IMR-90 (cell line): ENCODE measurements at regions not wholly inside any gene's neighbourhood (a gene's known extent, or its start where the extent isn't known, plus 50 kb on each side); places are given as distances from the start of the nearest gene placed in this dataset.

Experiments used
- ATAC-seq: fragments of 200-7000 bp; cut with Tn5 transposase; 2 replicates; pipeline ENCODE4 v1.9.1; 2020; ENCODE audit warnings: low read depth, mild to moderate bottlenecking, moderate library complexity
- BruUV-seq: library from RNA; stranded (reverse); fragments of 400-500 nt; replicated peaks from 2 replicates; lab custom pipeline; 2021; lab: Mats Ljungman, UMichigan
- CTCF ChIA-PET: fragments of 300-600 bp; formaldehyde crosslinking; extraction: SDS; loops from one replicate; lab custom pipeline; 2021; ENCODE audit warnings: antibody characterized with exemption; lab: Yijun Ruan, JAX
- POLR2A ChIA-PET: fragments of 300-600 bp; sonication (Branson Sonifier 250); formaldehyde crosslinking; loops from one replicate; lab custom pipeline; 2022; ENCODE audit warnings: antibody characterized with exemption; ENCODE audit not compliant: unreplicated experiment; lab: Charles Lee
- DNase-seq: peaks from one replicate; pipeline ENCODE4 v3.0.0; 2013
- H2AFZ ChIP-seq: replicated peaks from 2 replicates; pipeline ENCODE3; 2013; ENCODE audit warnings: low read length, mild to moderate bottlenecking; ENCODE audit not compliant: poor library complexity
- H2AK5ac ChIP-seq: 2 replicates; pipeline ENCODE4 v1.6.1; 2013; ENCODE audit warnings: low read depth, low read length, inconsistent platforms
- H2AK9ac ChIP-seq: replicated peaks from 2 replicates; pipeline ENCODE3; 2013; ENCODE audit warnings: mild to moderate bottlenecking, low read depth, low read length, moderate library complexity; ENCODE audit not compliant: poor library complexity
- H2BK120ac ChIP-seq: 2 replicates; pipeline ENCODE4 v1.6.1; 2013; ENCODE audit warnings: low read depth, low read length, inconsistent platforms
- H2BK15ac ChIP-seq: 3 replicates; pipeline ENCODE4 v1.6.1; 2013; ENCODE audit warnings: low read depth, low read length, inconsistent platforms
- H2BK20ac ChIP-seq: 2 replicates; pipeline ENCODE4 v1.6.1; 2013; ENCODE audit warnings: low read depth, mild to moderate bottlenecking, inconsistent platforms, low read length, moderate library complexity
- H2BK5ac ChIP-seq: 2 replicates; pipeline ENCODE4 v1.6.1; 2013; ENCODE audit warnings: mild to moderate bottlenecking, low read depth, low read length, inconsistent platforms; ENCODE audit not compliant: poor library complexity, severe bottlenecking
- H3K14ac ChIP-seq: replicated peaks from 2 replicates; pipeline ENCODE4 v1.6.1; 2013; ENCODE audit warnings: low read depth, low read length, inconsistent platforms
- H3K18ac ChIP-seq: 2 replicates; pipeline ENCODE4 v1.6.1; 2013; ENCODE audit warnings: low read depth, low read length, control low read depth
- H3K23ac ChIP-seq: 2 replicates; pipeline ENCODE4 v1.6.1; 2013; ENCODE audit warnings: low read depth, low read length, inconsistent platforms
- H3K27ac ChIP-seq: 2 replicates; pipeline ENCODE4 v1.5.1; 2013; ENCODE audit warnings: mild to moderate bottlenecking, control low read depth, low read length; ENCODE audit not compliant: insufficient read depth
- H3K27me3 ChIP-seq: 2 replicates; pipeline ENCODE4 v1.6.1; 2013; ENCODE audit warnings: low read length; ENCODE audit not compliant: control insufficient read depth, insufficient read depth
- H3K36me3 ChIP-seq: 2 replicates; pipeline ENCODE4 v1.6.1; 2013; ENCODE audit warnings: low read length, mixed read lengths; ENCODE audit not compliant: control insufficient read depth, insufficient read depth
- H3K4ac ChIP-seq: 2 replicates; pipeline ENCODE4 v1.6.1; 2013; ENCODE audit warnings: low read depth, low read length, inconsistent platforms
- H3K4me1 ChIP-seq: 2 replicates; pipeline ENCODE4 v1.6.1; 2013; ENCODE audit warnings: low read length, mixed read lengths; ENCODE audit not compliant: control insufficient read depth, insufficient read depth
- H3K4me2 ChIP-seq: 2 replicates; pipeline ENCODE4 v1.6.1; 2013; ENCODE audit warnings: low read depth, mild to moderate bottlenecking, control low read depth, low read length, moderate library complexity
- H3K4me3 ChIP-seq: 2 replicates; pipeline ENCODE4 v1.5.1; 2013; ENCODE audit warnings: low read depth, mild to moderate bottlenecking, control low read depth, low read length, moderate library complexity; ENCODE audit not compliant: insufficient read depth
- H3K56ac ChIP-seq: 2 replicates; pipeline ENCODE4 v1.6.1; 2013; ENCODE audit warnings: low read length, inconsistent platforms; ENCODE audit not compliant: insufficient read depth; ENCODE audit errors: extremely low read depth
- H3K79me1 ChIP-seq, 2 experiments: 2 replicates each; pipeline ENCODE4 v1.6.1; 2013; ENCODE audit warnings: low read length in 2 of 2, inconsistent platforms in 1 of 2, low read depth in 1 of 2
- H3K9ac ChIP-seq: 2 replicates; pipeline ENCODE4 v1.6.1; 2013; ENCODE audit warnings: low read depth, low read length, control low read depth
- H3K9me1 ChIP-seq: 2 replicates; pipeline ENCODE4 v1.6.1; 2013; ENCODE audit warnings: low read length, inconsistent platforms; ENCODE audit not compliant: insufficient read depth
- H3K9me3 ChIP-seq: 2 replicates; pipeline ENCODE4 v1.6.1; 2013; ENCODE audit warnings: low read length; ENCODE audit not compliant: control insufficient read depth, insufficient read depth
- H4K20me1 ChIP-seq: 2 replicates; pipeline ENCODE4 v1.6.1; 2013; ENCODE audit warnings: low read length, inconsistent platforms; ENCODE audit not compliant: insufficient read depth
- H4K5ac ChIP-seq: 2 replicates; pipeline ENCODE4 v1.6.1; 2013; ENCODE audit warnings: mild to moderate bottlenecking, low read depth, low read length, control low read depth
- H4K8ac ChIP-seq, 2 experiments: 2 replicates each; pipeline ENCODE4 v1.6.1; 2013; ENCODE audit warnings: low read depth in 2 of 2, low read length in 2 of 2, control low read depth in 1 of 2, inconsistent platforms in 1 of 2
- H4K91ac ChIP-seq: 2 replicates; pipeline ENCODE4 v1.6.1; 2013; ENCODE audit warnings: low read depth, low read length, inconsistent platforms; ENCODE audit not compliant: insufficient read depth
- CEBPB ChIP-seq: IDR thresholded peaks from 2 replicates; pipeline ENCODE4 v1.6.1; 2012; ENCODE audit warnings: low read depth, low read length, improper control_type of control experiment
- FOS ChIP-seq: fragments of 150-350 bp; IDR thresholded peaks from 2 replicates; pipeline ENCODE4 v1.6.1; 2016; ENCODE audit warnings: low read depth, low read length
- MXI1 ChIP-seq: IDR thresholded peaks from 2 replicates; pipeline ENCODE4 v1.6.1; 2012; ENCODE audit warnings: low read depth, mild to moderate bottlenecking, low read length, moderate library complexity, borderline replicate concordance
- NFE2L2 ChIP-seq: fragments of 150-350 bp; IDR thresholded peaks from 2 replicates; pipeline ENCODE4 v1.6.1; 2016; ENCODE audit warnings: low read depth, mild to moderate bottlenecking, low read length
- POLR2A ChIP-seq: IDR thresholded peaks from 2 replicates; pipeline ENCODE4 v1.6.1; 2012; ENCODE audit warnings: mild to moderate bottlenecking, low read depth, low read length
- RAD21 ChIP-seq: IDR thresholded peaks from 2 replicates; pipeline ENCODE4 v1.6.1; 2012; ENCODE audit warnings: low read length, improper control_type of control experiment
- RFX5 ChIP-seq: IDR thresholded peaks from 2 replicates; pipeline ENCODE4 v1.8.0; 2012; ENCODE audit warnings: low read depth, mild to moderate bottlenecking, low read length, moderate library complexity
- SMC3 ChIP-seq: fragments of 150-350 bp; IDR thresholded peaks from 2 replicates; pipeline ENCODE4 v1.6.1; 2016; ENCODE audit warnings: low read depth, mild to moderate bottlenecking, antibody characterized with exemption, low read length, moderate library complexity
- WGBS, 2 experiments: methylation state at CpG; one replicate each; pipeline versions ENCODE4 v1.1.5 to v1.1.7; 2013; ENCODE audit warnings: missing lambda C conversion rate in 2 of 2; ENCODE audit not compliant: insufficient read length in 1 of 2; ENCODE audit errors: extremely low coverage in 2 of 2; 5-methylcytosine and 5-hydroxymethylcytosine counted together
- dilution Hi-C: fragments of 300-500 bp; cut with HindIII; formaldehyde crosslinking; loops from one replicate; pipeline ENCODE4 v1.14.3; 2018; ENCODE audit warnings: low sequenced_read_pairs; ENCODE audit not compliant: unreplicated experiment
- in situ Hi-C: fragments of 300-500 bp; cut with MboI; formaldehyde crosslinking; loops from 3 replicates; pipeline ENCODE4 v1.14.3; 2019; ENCODE audit warnings: low sequenced_read_pairs, inconsistent platforms, mixed read lengths
- intact Hi-C: fragments of 100-400 bp; cut with micrococcal nuclease; formaldehyde crosslinking; loops from 2 replicates; pipeline ENCODE4 v1.10.0; 2022
- TF ChIP-seq, protein P1 (sequence below): conservative IDR thresholded peaks from 2 replicates; pipeline ENCODE4 v1.5.1; 2012; ENCODE audit warnings: mild to moderate bottlenecking, low read depth, low read length, improper control_type of control experiment

DNA sequence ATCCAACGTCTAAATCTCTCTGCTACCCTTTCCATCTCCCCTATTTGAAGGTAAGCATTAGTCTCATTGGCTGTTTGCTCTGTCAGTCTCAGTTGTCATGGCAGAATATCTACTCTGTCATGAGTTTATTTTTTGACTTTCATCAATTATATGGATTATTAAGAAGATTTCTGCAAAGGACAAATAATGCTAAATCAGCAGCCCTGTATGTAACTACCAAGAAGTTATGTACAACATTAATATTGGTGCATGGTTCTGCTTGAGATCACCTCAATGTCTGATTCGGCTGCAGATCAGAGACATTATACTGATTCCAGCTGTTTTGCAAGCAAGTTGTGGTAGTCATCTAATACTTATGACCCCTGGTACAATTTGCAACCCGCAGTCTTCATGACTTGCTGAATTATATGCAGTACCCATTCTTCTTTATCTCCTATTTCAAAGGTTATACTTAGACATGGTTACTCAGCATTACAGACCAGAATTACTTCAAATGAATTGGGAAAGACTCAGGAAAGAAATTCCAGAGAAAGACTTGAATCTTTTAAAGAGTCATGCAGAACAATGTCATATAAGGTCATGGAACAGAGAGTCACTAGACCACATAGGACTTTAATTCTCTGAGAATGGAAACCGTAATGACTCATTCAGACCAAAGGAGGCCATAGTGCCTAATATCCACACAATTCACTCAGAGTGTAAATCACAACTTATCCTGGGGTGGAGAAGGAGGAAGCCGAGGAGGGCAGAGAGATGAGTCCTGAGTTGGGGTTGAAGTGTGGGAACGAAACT lies 201.4 kb downstream of the IBTK start (continued):
- TF ChIP-seq RFX5: no peak
- no peak for TF ChIP-seq SMC3

DNA sequence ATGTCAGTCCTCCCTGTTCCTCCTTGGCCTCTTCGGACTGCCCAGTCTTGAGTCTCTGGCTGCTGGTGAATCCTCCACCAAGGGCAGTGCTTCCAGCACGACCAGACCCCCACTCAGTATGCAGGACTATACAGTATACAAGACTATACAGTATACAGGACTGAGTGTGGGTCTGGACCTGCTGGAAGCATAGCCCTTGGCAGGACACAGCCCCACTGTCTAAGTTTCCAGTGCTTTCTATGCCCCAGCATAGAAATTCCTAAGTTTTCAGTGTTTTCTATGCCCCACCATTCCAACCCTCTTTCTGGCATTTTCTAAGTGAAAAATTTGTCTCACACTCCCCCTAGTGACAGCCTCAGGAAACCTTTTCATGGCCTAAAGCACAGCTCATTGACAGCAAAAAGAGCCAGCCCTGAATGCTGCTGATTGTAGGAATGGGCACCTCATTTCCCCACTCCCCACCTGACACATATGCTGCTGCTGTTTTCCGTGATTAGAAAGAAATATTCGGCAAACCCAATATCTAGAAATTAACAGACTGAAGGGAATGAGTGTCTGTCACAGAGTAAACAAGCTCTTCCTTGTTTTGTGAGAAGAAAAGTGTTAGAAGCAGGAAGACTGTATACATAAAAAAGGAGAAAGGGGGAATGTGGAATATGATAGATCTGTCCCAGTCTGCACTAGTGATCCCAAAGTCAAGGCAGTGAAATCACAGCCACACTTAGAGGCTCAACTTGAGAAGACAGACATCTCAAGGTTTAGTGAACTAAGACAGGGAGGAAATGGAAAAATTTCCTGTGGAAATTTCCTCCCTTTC lies 206.9 kb downstream of the IBTK start:
- Histone ChIP-seq H2AFZ (peak overlapping the region; percentile 78), H4K8ac (peak overlapping the region in 1 of 2 experiments; percentile 18; a peak in 1 of 4 replicates), H3K9ac (peak overlapping the region; percentile 41; the same call in 1 of the 2 replicates), H3K14ac (no peak overlapping the region), H4K91ac (peak overlapping the region; percentile 36; the same call in 1 of the 2 replicates), H3K18ac (no peak overlapping the region), H3K9me1 (no peaks in the 10 kb centered on the region; the same call in 1 of the 2 replicates), H2BK120ac (peak overlapping the region; percentile 63), H2BK5ac (no peak overlapping the region), H3K4me1 (no peaks in the 10 kb centered on the region), H3K27ac (no peak overlapping the region), H3K4me2 (no peak overlapping the region), H3K4ac (peak overlapping the region; percentile 43), H3K56ac (no peak overlapping the region), H4K5ac (no peak overlapping the region; the same call in 1 of the 2 replicates), H2BK15ac (peak overlapping the region; percentile 81; the same call in 1 of the 3 replicates), H3K79me1 (no peaks in the 10 kb centered on the region), H2AK5ac (peak overlapping the region; percentile 63; the same call in 1 of the 2 replicates), H3K36me3 (no peaks in the 10 kb centered on the region), H3K9me3 (no peaks in the 10 kb centered on the region), H2AK9ac (peak overlapping the region; percentile 57), H4K20me1 (no peaks in the 10 kb centered on the region), H3K27me3 (no peaks in the 10 kb centered on the region), H3K4me3 (no peak overlapping the region), H2BK20ac (peak overlapping the region; percentile 57; the same call in 1 of the 2 replicates), H3K23ac (no peak overlapping the region)
- ATAC-seq (peak; percentile 99), DNase-seq (peak; percentile 59)
- intact Hi-C loops: loop anchor here (2.0 to 10.0 kb wide), 2 partner anchors 288 to 796 kb away; partner anchors contain the start of gene TENT5A
- WGBS, 2 experiments: no CpG with 5 or more reads among the region's 4 CpGs
- BruUV-seq: no TSS peak
- CTCF ChIA-PET: interaction anchor here (0.6 to 1.4 kb wide), 5 partner anchors 11 to 522 kb away, joined by 3 to 4 read pairs (median 3); no protein-coding TSS in a partner anchor
- dilution Hi-C loops: no loop called here
- TF ChIP-seq MXI1: no peak
- 0 out of 2 replicates have a peak, but pooled peaks have one; percentile 24 for TF ChIP-seq POLR2A
- no peak for TF ChIP-seq CEBPB
- no peak for TF ChIP-seq NFE2L2
- TF ChIP-seq SMC3: peak; percentile 80
- peak; percentile 80 for TF ChIP-seq RAD21
- TF ChIP-seq FOS: no peak
- TF ChIP-seq, protein P1, sequence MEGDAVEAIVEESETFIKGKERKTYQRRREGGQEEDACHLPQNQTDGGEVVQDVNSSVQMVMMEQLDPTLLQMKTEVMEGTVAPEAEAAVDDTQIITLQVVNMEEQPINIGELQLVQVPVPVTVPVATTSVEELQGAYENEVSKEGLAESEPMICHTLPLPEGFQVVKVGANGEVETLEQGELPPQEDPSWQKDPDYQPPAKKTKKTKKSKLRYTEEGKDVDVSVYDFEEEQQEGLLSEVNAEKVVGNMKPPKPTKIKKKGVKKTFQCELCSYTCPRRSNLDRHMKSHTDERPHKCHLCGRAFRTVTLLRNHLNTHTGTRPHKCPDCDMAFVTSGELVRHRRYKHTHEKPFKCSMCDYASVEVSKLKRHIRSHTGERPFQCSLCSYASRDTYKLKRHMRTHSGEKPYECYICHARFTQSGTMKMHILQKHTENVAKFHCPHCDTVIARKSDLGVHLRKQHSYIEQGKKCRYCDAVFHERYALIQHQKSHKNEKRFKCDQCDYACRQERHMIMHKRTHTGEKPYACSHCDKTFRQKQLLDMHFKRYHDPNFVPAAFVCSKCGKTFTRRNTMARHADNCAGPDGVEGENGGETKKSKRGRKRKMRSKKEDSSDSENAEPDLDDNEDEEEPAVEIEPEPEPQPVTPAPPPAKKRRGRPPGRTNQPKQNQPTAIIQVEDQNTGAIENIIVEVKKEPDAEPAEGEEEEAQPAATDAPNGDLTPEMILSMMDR: peak; percentile 80
- in situ Hi-C loops: loop anchor here (25.0 kb wide), 1 partner anchor 803 kb away; no protein-coding TSS in a partner anchor
- POLR2A ChIA-PET: interaction anchor here (0.5 to 0.6 kb wide), 2 partner anchors 220 to 434 kb away, joined by 3 to 15 read pairs; no protein-coding TSS in a partner anchor
